MG63 (cell line): ENCODE measurements at regions not wholly inside any gene's neighbourhood (a gene's known extent, or its start where the extent isn't known, plus 50 kb on each side); places are given as distances from the start of the nearest gene placed in this dataset.

Experiments
- DNase-seq: peaks from one replicate; pipeline ENCODE4 v3.0.0-alpha.2; 2020
- H3K27me3 ChIP-seq: fragments of 250-450 bp; sonication (Bioruptor Pico); 2 replicates; pipeline ENCODE4 v1.5.1; 2020; ENCODE audit warnings: mild to moderate bottlenecking, moderate library complexity
- H3K36me3 ChIP-seq: fragments of 250-450 bp; sonication (Bioruptor Pico); 2 replicates; pipeline ENCODE4 v1.5.1; 2020; ENCODE audit warnings: mild to moderate bottlenecking, moderate library complexity
- H3K4me3 ChIP-seq: fragments of 250-450 bp; sonication (Bioruptor Pico); 2 replicates; pipeline ENCODE4 v1.5.1; 2020; ENCODE audit warnings: mild to moderate bottlenecking, moderate library complexity
- H3K9me3 ChIP-seq: fragments of 250-450 bp; sonication (Bioruptor Pico); 2 replicates; pipeline ENCODE4 v1.5.1; 2020; ENCODE audit warnings: mild to moderate bottlenecking, moderate library complexity

DNA sequence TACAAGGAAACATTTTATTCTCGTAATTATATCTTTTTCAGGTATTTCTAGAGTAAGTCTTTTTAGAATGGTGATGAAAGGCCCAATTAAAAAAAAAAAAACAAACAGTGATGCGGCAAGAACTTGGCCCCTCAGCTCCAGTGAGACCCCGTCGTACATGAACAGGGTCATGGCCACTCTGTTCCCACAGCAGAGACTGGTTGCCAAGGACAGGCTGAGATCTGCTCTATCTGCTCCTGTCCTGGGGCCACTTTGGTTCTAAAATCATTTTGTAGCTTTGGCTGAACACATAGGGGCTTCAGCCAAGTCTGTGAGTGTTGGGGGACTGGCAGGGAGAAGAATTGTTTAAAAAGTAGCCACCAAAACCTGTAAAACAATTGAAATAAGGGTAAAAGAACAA is 286.9 kb downstream of the RFC3 start:
- DNase-seq, result no peak
- no peaks in the 10 kb centered on the region for H3K36me3 ChIP-seq
- no peaks in the 10 kb centered on the region for H3K27me3 ChIP-seq
- peaks cover 3% of the 10 kb centered on the region; the same call in 1 of the 2 replicates for H3K9me3 ChIP-seq
- H3K4me3 ChIP-seq, result no peak overlapping the region

GRCh38 chr13:34107806-34108205 is 289.9 kb downstream of the RFC3 start:
- no peaks in the 10 kb centered on the region for H3K27me3 ChIP-seq
- no peak for DNase-seq
- no peak overlapping the region for H3K4me3 ChIP-seq
- no peaks in the 10 kb centered on the region for H3K36me3 ChIP-seq
- H3K9me3 ChIP-seq, result peaks cover 3% of the 10 kb centered on the region; the same call in 1 of the 2 replicates

GRCh38 chr13:34108410-34108809 is 290.5 kb downstream of the RFC3 start:
- H3K27me3 ChIP-seq, result no peaks in the 10 kb centered on the region
- H3K36me3 ChIP-seq, result no peaks in the 10 kb centered on the region
- H3K9me3 ChIP-seq, result peaks cover 3% of the 10 kb centered on the region; the same call in 1 of the 2 replicates
- no peak overlapping the region for H3K4me3 ChIP-seq
- no peak for DNase-seq

DNA sequence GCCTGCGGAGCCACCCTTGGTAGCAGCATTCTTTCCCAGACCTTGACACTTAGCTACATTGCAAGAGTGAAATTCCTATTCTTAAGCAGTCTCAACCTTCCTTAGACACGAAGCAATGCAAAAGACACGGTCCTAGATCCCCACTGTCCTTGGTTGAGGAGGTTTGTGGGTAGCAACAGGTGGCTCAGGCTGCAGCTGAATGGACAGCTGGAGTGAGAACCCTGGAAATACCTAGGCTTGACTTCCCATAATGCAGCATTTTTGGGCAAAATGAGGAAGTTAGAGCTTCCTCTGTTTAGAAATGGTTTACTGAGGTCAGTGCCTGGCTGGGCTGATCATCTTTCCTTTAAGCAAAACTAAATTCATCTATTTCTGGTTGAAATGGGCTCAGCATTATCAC is 296.6 kb downstream of the RFC3 start:
- Histone ChIP-seq H3K36me3 (no peaks in the 10 kb centered on the region), H3K9me3 (no peaks in the 10 kb centered on the region), H3K4me3 (no peak overlapping the region), H3K27me3 (no peaks in the 10 kb centered on the region)
- DNase-seq, result no peak

GRCh38 chr13:34116651-34117050 is 298.7 kb downstream of the RFC3 start:
- no peak for DNase-seq
- no peak overlapping the region for H3K4me3 ChIP-seq
- no peaks in the 10 kb centered on the region for H3K9me3 ChIP-seq
- no peaks in the 10 kb centered on the region for H3K27me3 ChIP-seq
- H3K36me3 ChIP-seq, result no peaks in the 10 kb centered on the region

- no peak for DNase-seq
- no peaks in the 10 kb centered on the region for H3K27me3 ChIP-seq
- H3K4me3 ChIP-seq, result no peak overlapping the region
- H3K36me3 ChIP-seq, result no peaks in the 10 kb centered on the region
- no peaks in the 10 kb centered on the region for H3K9me3 ChIP-seq
These were observed 306.8 kb downstream of the RFC3 start for GRCh38 chr13:34124666-34125306.

DNA sequence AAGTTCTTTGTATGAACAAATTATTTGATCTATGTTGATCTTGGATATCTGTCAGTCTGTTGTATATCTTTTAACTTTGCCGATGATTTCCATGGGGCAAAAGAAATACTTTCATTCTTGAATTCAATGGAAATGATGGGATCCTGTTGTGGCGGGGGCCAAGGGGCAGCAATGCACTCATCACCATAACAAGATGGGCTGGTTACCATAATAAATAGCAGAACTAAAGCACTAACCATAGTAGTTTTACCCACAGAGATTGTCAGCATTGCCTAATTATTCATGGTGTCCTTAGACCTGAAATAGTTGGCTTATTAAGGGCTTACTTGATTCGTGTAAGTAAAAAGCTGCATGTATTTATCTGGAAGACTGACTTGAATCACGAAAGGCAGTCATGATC is 309.6 kb downstream of the RFC3 start:
- Histone ChIP-seq H3K36me3 (no peaks in the 10 kb centered on the region), H3K27me3 (no peaks in the 10 kb centered on the region), H3K9me3 (no peaks in the 10 kb centered on the region), H3K4me3 (no peak overlapping the region)
- no peak for DNase-seq

GRCh38 chr13:34128661-34129060 is 310.7 kb downstream of the RFC3 start:
- Histone ChIP-seq H3K9me3 (no peaks in the 10 kb centered on the region), H3K4me3 (no peak overlapping the region), H3K27me3 (no peaks in the 10 kb centered on the region), H3K36me3 (no peaks in the 10 kb centered on the region)
- DNase-seq, result no peak

GRCh38 chr13:34129436-34129835 is 311.5 kb downstream of the RFC3 start:
- Histone ChIP-seq H3K9me3 (no peaks in the 10 kb centered on the region), H3K27me3 (no peaks in the 10 kb centered on the region), H3K4me3 (no peak overlapping the region), H3K36me3 (no peaks in the 10 kb centered on the region)
- DNase-seq, result no peak

DNA sequence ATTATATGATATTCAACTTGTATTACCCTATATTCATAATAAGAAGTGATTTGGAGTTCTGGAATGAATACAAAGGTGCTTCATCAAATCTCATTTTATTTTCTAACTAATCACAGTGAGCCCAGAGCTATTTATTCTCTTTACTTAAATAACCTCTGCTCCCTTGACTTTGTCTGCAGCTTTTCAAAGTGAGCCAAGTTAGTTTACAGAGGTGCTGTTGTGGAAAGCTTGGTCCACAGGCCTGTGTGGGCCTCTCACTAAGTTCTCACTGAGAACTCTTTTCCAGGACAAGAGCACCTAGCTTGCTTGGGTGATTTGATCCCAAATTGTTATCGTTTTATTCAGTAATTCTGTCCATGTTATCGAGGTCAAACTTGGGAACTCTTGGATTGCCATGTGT is 319.3 kb downstream of the RFC3 start:
- no peaks in the 10 kb centered on the region for H3K36me3 ChIP-seq
- DNase-seq, result no peak
- H3K4me3 ChIP-seq, result no peak overlapping the region
- no peaks in the 10 kb centered on the region for H3K27me3 ChIP-seq
- 0 out of 2 replicates have a peak, but pooled peaks cover 4% of the 10 kb centered on the region for H3K9me3 ChIP-seq

DNA sequence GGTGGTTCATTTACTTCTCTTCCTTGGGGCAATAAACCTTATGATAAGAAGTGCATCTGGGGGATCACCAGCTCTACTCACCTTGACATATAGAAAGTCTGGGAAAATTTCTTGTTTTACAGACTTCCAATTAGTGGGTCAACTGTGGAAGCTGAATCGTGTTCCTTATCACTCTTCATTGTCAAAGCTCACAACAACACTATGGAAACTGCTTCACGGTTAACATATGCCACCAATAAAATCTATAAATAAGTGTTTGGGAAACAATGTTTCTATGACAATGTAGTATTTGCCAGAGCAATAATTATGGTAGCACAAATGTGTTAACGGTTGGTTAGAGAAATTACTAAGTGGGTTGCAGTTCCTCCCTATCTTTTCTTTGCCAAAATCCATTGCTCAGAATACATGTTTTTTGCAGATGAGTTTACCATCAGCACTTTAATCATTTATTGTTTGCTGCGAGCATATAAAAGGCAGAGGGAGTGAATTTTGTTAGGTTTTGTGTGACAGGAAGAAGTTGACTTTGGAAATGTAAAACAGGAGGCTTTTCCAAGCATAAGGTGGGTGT is 321.8 kb downstream of the RFC3 start:
- Histone ChIP-seq H3K9me3 (0 out of 2 replicates have a peak, but pooled peaks cover 4% of the 10 kb centered on the region), H3K4me3 (no peak overlapping the region), H3K27me3 (no peaks in the 10 kb centered on the region), H3K36me3 (no peaks in the 10 kb centered on the region)
- DNase-seq, result no peak

GRCh38 chr13:34143637-34144036 is 325.7 kb downstream of the RFC3 start:
- no peaks in the 10 kb centered on the region for H3K36me3 ChIP-seq
- no peak for DNase-seq
- H3K27me3 ChIP-seq, result no peaks in the 10 kb centered on the region
- no peak overlapping the region for H3K4me3 ChIP-seq
- no peaks in the 10 kb centered on the region for H3K9me3 ChIP-seq

DNA sequence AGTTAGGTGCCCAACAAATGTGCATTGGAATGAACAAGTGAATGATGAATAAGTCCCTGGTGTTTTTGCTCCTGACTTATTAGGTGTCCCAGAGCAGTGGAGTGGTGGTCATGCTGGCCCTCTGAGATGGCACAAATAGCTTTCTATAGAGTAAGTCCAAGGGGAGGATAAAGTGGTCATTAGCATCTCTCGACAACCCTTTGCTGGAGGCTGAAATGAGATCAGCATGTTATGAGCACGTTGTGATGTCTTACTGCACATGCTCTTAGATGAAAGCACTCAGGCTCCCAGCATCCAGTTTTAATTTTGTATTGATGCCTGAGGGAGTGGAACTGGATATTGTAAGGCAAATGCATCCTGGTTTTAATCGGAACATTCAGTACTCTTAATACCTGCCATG is 326.2 kb downstream of the RFC3 start:
- H3K27me3 ChIP-seq, result no peaks in the 10 kb centered on the region
- H3K36me3 ChIP-seq, result no peaks in the 10 kb centered on the region
- no peak for DNase-seq
- H3K9me3 ChIP-seq, result no peaks in the 10 kb centered on the region
- no peak overlapping the region for H3K4me3 ChIP-seq

DNA sequence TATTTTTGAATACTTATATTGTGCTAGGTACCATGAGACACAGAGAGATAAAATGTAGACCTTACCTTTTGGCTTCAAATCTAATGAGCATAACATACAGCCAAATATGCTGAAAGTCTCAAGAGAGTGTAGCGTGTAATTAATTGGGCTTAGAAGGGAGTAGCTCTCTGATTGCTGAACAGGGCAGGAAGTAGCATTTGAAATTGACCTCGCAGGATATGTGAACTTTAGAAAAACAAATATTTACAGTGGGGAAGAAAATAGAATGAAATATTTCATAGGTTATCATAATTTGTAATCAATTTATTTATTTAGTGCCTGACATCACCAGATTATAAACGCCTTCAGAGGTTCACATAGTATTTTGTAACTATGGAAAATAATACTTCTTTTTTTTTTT is 327.1 kb downstream of the RFC3 start:
- H3K9me3 ChIP-seq, result no peaks in the 10 kb centered on the region
- DNase-seq, result no peak
- no peaks in the 10 kb centered on the region for H3K27me3 ChIP-seq
- H3K36me3 ChIP-seq, result no peaks in the 10 kb centered on the region
- no peak overlapping the region for H3K4me3 ChIP-seq

GRCh38 chr13:34148359-34148758 is 330.4 kb downstream of the RFC3 start:
- Histone ChIP-seq H3K4me3 (no peak overlapping the region), H3K36me3 (no peaks in the 10 kb centered on the region), H3K27me3 (no peaks in the 10 kb centered on the region), H3K9me3 (no peaks in the 10 kb centered on the region)
- DNase-seq, result no peak

- H3K4me3 ChIP-seq, result no peak overlapping the region
- no peaks in the 10 kb centered on the region for H3K27me3 ChIP-seq
- H3K9me3 ChIP-seq, result no peaks in the 10 kb centered on the region
- no peak for DNase-seq
- H3K36me3 ChIP-seq, result no peaks in the 10 kb centered on the region
These were observed 333.9 kb downstream of the RFC3 start for GRCh38 chr13:34151885-34152284.

DNA sequence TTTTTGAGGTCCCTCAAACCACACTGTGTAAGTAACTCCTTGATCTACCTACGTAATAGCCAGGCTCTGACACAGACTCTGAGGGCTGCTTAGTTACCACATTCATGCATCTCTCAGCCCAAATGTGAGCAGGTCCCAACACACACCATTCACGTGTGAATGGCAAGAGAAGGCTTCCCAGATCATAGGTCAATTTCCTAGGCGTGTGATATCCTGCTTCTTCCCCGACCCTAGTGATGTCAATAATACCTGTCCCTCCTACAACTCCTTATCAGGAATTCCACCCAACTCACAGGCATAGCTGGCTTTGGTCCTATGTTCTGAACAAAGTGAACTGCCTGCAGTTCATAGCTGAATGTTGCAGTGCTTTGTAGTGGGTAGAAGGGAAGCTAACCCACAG is 334.5 kb downstream of the RFC3 start:
- Histone ChIP-seq H3K9me3 (no peaks in the 10 kb centered on the region), H3K4me3 (no peak overlapping the region), H3K27me3 (no peaks in the 10 kb centered on the region), H3K36me3 (no peaks in the 10 kb centered on the region)
- DNase-seq, result no peak

DNA sequence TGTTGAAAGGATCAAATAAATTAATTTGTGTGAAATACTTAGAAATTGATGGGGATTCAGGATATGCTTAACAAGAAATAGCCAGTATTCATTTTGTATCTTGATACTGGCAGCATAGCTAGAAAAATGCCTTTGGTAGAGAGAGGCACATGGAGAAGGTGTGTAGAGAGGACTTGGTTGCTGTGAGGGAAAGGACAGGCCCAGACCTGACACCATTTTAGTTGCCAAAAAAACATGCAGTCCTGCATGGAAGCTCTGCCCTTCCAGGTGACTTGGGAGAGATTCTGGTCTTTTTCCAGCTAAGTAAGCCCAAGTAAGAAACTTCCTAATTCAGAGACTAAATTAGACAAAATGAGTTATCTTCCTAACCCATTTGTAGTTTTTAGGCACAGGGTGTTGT is 335.0 kb downstream of the RFC3 start:
- Histone ChIP-seq H3K9me3 (no peaks in the 10 kb centered on the region), H3K4me3 (no peak overlapping the region), H3K36me3 (no peaks in the 10 kb centered on the region), H3K27me3 (no peaks in the 10 kb centered on the region)
- DNase-seq, result no peak
